Loucy (cell line): ENCODE measurements at regions not wholly inside any gene's neighbourhood (a gene's known extent, or its start where the extent isn't known, plus 50 kb on each side); places are given as distances from the start of the nearest gene placed in this dataset.

Source experiments
- H2AFZ ChIP-seq: fragments of 200-600 bp; sonication (generic); 2 replicates; pipeline ENCODE4 v1.6.0; 2016; ENCODE audit warnings: antibody characterized with exemption, mild to moderate bottlenecking, low read length, moderate library complexity
- H3F3A ChIP-seq: fragments of 200-600 bp; 2 replicates; pipeline ENCODE4 v1.6.0; 2016; ENCODE audit warnings: antibody characterized with exemption, low read depth, mild to moderate bottlenecking
- H3K27me3 ChIP-seq: fragments of 200-600 bp; sonication (generic); 2 replicates; pipeline ENCODE4 v1.6.1; 2014; ENCODE audit warnings: low read length, mild to moderate bottlenecking; ENCODE audit not compliant: insufficient read depth, poor library complexity, severe bottlenecking
- H3K36me3 ChIP-seq: fragments of 200-600 bp; sonication (generic); 2 replicates; pipeline ENCODE4 v1.6.1; 2016; ENCODE audit warnings: low read length; ENCODE audit not compliant: insufficient read depth
- H3K4me1 ChIP-seq: fragments of 200-600 bp; sonication (generic); 2 replicates; pipeline ENCODE4 v1.5.1; 2014; ENCODE audit warnings: low read length, mild to moderate bottlenecking; ENCODE audit not compliant: insufficient read depth, poor library complexity, severe bottlenecking
- H3K4me2 ChIP-seq: fragments of 200-600 bp; sonication (generic); 2 replicates; pipeline ENCODE4 v1.6.0; 2014; ENCODE audit warnings: antibody characterized with exemption, low read length, low read depth, mild to moderate bottlenecking; ENCODE audit not compliant: poor library complexity, severe bottlenecking
- H3K4me3 ChIP-seq: fragments of 200-600 bp; sonication (generic); 2 replicates; pipeline ENCODE4 v1.5.1; 2014; ENCODE audit warnings: low read length, mild to moderate bottlenecking, mixed read lengths; ENCODE audit not compliant: poor library complexity, severe bottlenecking
- H3K79me2 ChIP-seq: fragments of 200-600 bp; sonication (generic); 2 replicates; pipeline ENCODE4 v1.6.1; 2014; ENCODE audit warnings: low read length; ENCODE audit not compliant: insufficient read depth
- H3K9ac ChIP-seq: fragments of 200-600 bp; sonication (generic); 2 replicates; pipeline ENCODE4 v1.6.0; 2014; ENCODE audit warnings: mild to moderate bottlenecking, low read depth, low read length, moderate library complexity; ENCODE audit not compliant: poor library complexity, severe bottlenecking
- H3K9me2 ChIP-seq: fragments of 200-600 bp; sonication (generic); replicated peaks from 2 replicates; pipeline ENCODE4 v1.6.1; 2016; ENCODE audit warnings: low read depth, low read length, mixed read lengths
- H3K9me3 ChIP-seq: fragments of 200-600 bp; sonication (generic); 2 replicates; pipeline ENCODE4 v1.6.1; 2014; ENCODE audit warnings: mild to moderate bottlenecking, antibody characterized with exemption, low read length, low read depth; ENCODE audit not compliant: insufficient read depth
- H4K20me1 ChIP-seq: fragments of 200-600 bp; sonication (generic); 2 replicates; pipeline ENCODE4 v1.6.0; 2014; ENCODE audit warnings: antibody characterized with exemption, low read length, mild to moderate bottlenecking; ENCODE audit not compliant: insufficient read depth, poor library complexity, severe bottlenecking
- CTCF ChIP-seq: fragments of 200-600 bp; sonication (generic); conservative IDR thresholded peaks from 2 replicates; pipeline ENCODE4 v1.5.1; 2014; ENCODE audit warnings: mild to moderate bottlenecking, antibody characterized with exemption, low read length
- EZH2phosphoT487 ChIP-seq: fragments of 200-600 bp; IDR thresholded peaks from 2 replicates; pipeline ENCODE4 v1.6.1; 2018; ENCODE audit warnings: antibody characterized with exemption, mild to moderate bottlenecking, moderate library complexity, borderline replicate concordance

DNA sequence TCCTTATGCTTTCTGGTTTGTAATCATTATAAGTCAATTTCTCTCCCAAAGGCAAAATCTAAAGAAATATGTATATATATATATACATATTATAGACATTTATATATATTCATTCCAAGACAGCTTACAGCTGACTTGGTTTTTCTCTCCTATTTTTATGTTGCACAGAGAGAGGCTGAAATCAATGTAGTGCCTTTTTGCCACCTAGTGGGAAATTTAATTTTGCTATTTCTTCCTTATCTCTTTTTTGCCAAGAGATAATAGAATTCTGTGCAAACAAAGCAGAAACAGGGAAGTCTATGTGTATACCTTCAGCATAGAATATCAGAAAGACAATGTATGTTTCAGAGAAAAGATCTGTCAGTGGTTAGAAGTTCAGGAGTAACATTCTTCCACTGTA, 186.0 kb upstream of the ANO5 start:
- Histone ChIP-seq H3F3A (no peaks in the 10 kb centered on the region), H3K27me3 (no peaks in the 10 kb centered on the region), H3K9me3 (no peaks in the 10 kb centered on the region), H3K9ac (no peak overlapping the region), H2AFZ (no peak overlapping the region), H3K36me3 (no peaks in the 10 kb centered on the region), H3K4me2 (no peak overlapping the region), H3K9me2 (no peaks in the 10 kb centered on the region), H3K4me1 (no peaks in the 10 kb centered on the region), H3K4me3 (no peak overlapping the region), H3K79me2 (no peaks in the 10 kb centered on the region), H4K20me1 (no peaks in the 10 kb centered on the region)
- TF ChIP-seq EZH2phosphoT487 (no peak), CTCF (no peak)

DNA sequence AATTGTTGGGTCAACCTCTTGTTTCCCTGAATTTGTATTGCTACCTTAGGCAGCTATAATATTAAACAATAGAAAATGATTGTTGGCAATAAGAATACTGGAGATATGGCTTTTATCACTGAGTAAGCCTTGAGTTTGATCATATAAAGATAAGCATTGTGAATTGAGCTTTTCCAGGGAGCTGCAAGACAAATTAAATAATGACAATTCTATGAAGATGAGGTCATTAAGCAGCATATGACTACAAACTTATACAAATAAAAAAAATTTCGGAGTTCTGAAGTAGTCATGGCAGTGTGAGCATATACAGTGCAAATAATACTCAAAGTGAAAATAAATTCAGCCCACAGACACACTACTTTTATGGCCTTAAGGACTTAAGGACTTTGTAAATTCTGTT, 161.1 kb upstream of the ANO5 start:
- Histone ChIP-seq H4K20me1 (no peaks in the 10 kb centered on the region), H3K4me1 (no peaks in the 10 kb centered on the region), H3K9me2 (no peaks in the 10 kb centered on the region), H3K27me3 (no peaks in the 10 kb centered on the region), H3K79me2 (no peaks in the 10 kb centered on the region), H2AFZ (no peak overlapping the region), H3K4me2 (no peak overlapping the region), H3K36me3 (no peaks in the 10 kb centered on the region), H3K4me3 (no peak overlapping the region), H3F3A (no peaks in the 10 kb centered on the region), H3K9ac (no peak overlapping the region), H3K9me3 (no peaks in the 10 kb centered on the region)
- TF ChIP-seq CTCF, result no peak

DNA sequence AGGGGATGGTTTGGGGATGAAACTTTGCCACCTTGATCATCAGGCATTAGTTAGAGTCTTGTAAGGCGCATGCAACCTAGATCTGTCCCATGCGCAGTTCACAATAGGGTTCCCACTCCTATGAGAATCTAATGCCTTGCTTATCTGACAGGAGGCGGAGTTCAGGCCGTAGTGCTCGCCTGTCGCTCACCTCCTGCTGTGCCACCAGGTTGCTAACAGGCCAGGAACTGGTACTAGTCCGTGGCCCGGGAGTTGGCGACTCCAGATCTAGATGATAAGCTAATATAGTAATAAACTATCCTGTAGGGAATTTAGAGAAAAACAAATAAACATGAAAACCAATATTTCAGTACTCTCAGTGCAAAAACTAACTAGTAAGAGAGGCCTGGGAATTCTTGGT, 155.4 kb upstream of the ANO5 start:
- Histone ChIP-seq H3K36me3 (no peaks in the 10 kb centered on the region), H3K79me2 (no peaks in the 10 kb centered on the region), H3K9me2 (no peaks in the 10 kb centered on the region), H4K20me1 (no peaks in the 10 kb centered on the region), H3K4me3 (no peak overlapping the region), H3K4me2 (no peak overlapping the region), H3K9ac (no peak overlapping the region), H3K9me3 (no peaks in the 10 kb centered on the region), H3K27me3 (no peaks in the 10 kb centered on the region), H3F3A (no peaks in the 10 kb centered on the region), H2AFZ (no peak overlapping the region), H3K4me1 (no peaks in the 10 kb centered on the region)
- TF ChIP-seq CTCF, result no peak
- TF ChIP-seq EZH2phosphoT487, result no peak
